LoVo (cell line): ENCODE measurements at regions not wholly inside any gene's neighbourhood (a gene's known extent, or its start where the extent isn't known, plus 50 kb on each side); places are given as distances from the start of the nearest gene placed in this dataset.

ENCODE experiments used
- DNase-seq: peaks from one replicate; pipeline ENCODE4 v3.0.0-alpha.2; 2016; ENCODE audit warnings: low spot score

- DNase-seq, result no peak
Observed at GRCh38 chr5:5005353-5005752, 134.8 kb upstream of the ADAMTS16 start.

- no peak for DNase-seq
Observed at GRCh38 chr5:5006548-5006947, 133.6 kb upstream of the ADAMTS16 start.

- no peak for DNase-seq
Observed at GRCh38 chr5:5009240-5009639, 130.9 kb upstream of the ADAMTS16 start.

- no peak for DNase-seq
Observed at GRCh38 chr5:5011151-5011550, 129.0 kb upstream of the ADAMTS16 start.

- no peak for DNase-seq
Observed at GRCh38 chr5:5014586-5015235, 125.4 kb upstream of the ADAMTS16 start.

- DNase-seq, result no peak
Observed at GRCh38 chr5:5017827-5018577, 122.1 kb upstream of the ADAMTS16 start.

- no peak for DNase-seq
Observed at GRCh38 chr5:5018578-5018970, 121.6 kb upstream of the ADAMTS16 start.

GRCh38 chr5:5021436-5021835 lies 118.7 kb upstream of the ADAMTS16 start:
- DNase-seq, result no peak

- no peak for DNase-seq
Observed at GRCh38 chr5:5025098-5025773, 114.9 kb upstream of the ADAMTS16 start.

GRCh38 chr5:5025774-5026408 lies 114.2 kb upstream of the ADAMTS16 start:
- peak; percentile 20 for DNase-seq

DNA sequence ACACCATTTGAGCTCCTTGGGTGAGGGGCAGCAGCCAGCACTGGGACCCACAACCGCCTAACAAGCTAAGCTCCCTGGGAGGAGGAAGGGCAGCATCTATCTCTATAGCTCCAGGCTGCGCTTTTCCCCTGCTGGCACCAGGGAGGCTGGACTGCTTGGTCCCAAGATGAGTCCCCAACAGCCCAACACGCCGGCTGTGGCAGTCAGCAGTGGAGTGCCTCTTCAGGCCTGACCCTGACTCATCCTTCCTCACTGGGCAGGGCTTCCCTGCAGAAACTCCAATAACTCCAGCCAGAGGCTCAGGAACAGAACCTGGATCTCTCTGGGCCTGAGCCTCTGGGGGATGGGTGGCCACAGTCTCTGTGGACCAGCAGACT lies 113.7 kb upstream of the ADAMTS16 start:
- no peak for DNase-seq

DNA sequence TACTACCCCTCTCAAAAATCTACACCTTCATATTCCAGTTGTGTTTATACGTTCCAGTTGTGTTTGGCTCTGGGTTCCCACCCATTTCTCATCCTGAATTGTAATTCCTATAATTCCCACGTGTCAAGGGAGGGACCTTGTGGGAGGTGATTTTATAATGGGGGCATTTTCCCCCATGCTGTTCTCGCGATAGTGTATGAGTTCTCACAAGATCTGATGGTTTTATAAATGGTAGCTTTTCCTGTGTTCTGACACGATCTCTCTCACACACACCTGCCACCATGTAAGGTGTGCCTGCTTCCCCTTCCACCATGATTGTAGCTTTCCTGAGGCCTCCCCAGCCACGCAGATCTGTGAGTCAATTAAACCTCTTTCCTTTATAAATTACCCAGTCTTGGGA lies 108.5 kb upstream of the ADAMTS16 start:
- DNase-seq, result no peak

DNA sequence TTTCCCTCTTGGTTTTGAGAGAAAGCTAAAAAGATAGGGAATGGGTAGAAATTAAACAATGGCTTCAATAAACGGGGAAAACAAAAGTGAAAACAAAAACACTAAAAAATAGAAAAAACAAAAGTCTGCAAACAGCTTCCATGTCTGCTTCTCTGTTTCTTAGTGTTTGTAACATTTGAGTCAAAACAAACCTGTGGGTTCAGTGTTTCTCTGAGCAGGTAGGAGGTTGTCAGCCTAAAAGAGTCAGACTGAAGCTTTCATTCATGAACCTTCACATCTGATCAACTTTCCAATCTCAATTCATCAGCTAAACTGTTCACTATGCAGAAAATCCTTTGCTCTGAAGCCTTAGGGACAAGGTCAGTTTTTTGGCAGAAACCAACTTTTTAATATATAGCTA lies 102.5 kb upstream of the ADAMTS16 start:
- no peak for DNase-seq

DNA sequence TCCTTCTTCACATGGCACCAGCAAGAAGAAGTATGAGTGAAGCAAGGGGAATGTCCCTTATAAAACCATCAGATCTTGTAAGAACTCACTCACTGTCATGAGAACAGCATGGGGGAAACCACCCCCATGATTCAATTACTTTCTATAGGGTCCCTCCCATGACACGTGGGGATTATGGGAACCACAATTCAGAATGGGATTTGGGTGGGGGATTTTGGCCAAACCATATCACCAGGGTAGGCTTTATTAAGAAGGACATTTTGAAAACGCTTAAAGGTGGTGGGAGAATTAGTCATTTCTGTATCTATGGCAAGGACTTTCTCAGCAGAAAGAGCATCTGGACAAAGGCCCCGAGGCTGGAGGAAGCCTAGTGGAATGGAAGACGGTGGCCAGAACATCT lies 100.2 kb upstream of the ADAMTS16 start:
- no peak for DNase-seq

- no peak for DNase-seq
Observed at GRCh38 chr5:5040712-5041111, 99.4 kb upstream of the ADAMTS16 start.

DNA sequence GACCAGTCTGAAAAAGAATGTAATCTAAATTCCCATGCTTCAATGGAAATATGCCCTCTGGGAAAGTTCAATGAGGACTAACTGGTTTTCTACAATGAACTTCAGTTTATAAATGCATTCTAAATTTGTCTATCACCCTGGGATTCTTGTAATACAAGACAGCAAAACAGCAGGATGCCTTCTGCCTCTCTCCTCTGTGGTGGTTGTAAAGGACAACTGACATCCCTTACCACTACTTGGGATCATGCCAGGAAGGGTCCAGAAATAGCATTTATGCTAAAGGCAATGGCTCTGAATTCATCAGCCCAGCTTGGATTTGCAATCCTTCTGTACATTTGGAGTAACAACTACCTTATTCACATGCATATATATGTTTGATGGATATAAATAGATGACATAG lies 97.3 kb upstream of the ADAMTS16 start:
- no peak for DNase-seq

GRCh38 chr5:5043346-5043745 lies 96.8 kb upstream of the ADAMTS16 start:
- DNase-seq, result no peak

GRCh38 chr5:5044247-5044840 lies 95.8 kb upstream of the ADAMTS16 start:
- DNase-seq, result no peak

- no peak for DNase-seq
Observed at GRCh38 chr5:5046680-5047502, 93.2 kb upstream of the ADAMTS16 start.

DNA sequence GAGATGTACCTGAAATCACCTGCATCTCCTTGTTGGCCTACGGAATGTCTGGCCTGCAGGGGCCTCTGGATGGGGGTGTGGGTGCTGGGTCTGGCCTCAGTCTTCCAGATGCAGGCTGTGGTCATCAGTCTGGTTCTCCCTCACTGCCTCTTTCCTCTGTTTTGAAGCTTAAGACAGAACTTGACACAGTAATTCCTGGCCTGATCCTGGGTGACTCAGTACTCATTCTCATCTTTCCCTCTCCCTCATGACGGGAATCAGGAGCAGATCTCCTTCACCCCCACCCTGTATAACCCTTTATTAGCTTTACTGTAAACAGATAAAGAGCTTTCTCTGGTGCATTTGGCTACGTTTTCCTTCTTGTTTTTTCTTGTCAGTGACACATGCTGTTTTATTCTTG lies 89.3 kb upstream of the ADAMTS16 start:
- no peak for DNase-seq

DNA sequence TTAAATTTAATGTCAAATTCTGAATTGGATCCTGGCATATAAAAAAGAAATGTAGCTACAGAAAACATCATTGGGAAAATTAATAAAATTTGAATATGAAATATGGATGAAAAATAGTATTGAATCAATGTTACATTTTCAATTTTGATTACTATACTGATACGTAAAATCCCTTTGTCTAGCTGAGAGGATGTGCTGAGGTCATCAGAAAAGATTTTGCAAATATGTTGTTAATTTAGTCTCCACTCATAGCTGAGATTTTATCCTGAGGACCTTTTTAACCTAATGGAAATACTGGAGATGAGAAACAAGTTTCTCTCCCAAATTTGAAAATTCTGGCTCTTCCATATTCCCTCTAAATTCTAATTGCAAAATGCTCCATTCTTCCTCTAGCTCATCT lies 84.4 kb upstream of the ADAMTS16 start:
- no peak for DNase-seq

- DNase-seq, result no peak
Observed at GRCh38 chr5:5061836-5062235, 78.3 kb upstream of the ADAMTS16 start.
